H1 (cell line): ENCODE measurements at regions not wholly inside any gene's neighbourhood (a gene's known extent, or its start where the extent isn't known, plus 50 kb on each side); places are given as distances from the start of the nearest gene placed in this dataset.

ENCODE experiments used
- BRCA1 ChIP-seq: IDR thresholded peaks from 2 replicates; pipeline ENCODE4 v1.6.1; 2012; ENCODE audit warnings: low read depth, low read length, improper control_type of control experiment
- CBX8 ChIP-seq: fragments of 300-800, 300-1000 bp; sonication (generic); IDR thresholded peaks from 2 replicates; pipeline ENCODE4 v1.7.1; 2016; ENCODE audit warnings: low read depth, low read length, borderline replicate concordance
- NRF1 ChIP-seq: IDR thresholded peaks from 2 replicates; pipeline ENCODE4 v1.6.1; 2011; ENCODE audit warnings: mild to moderate bottlenecking, low read depth, low read length, improper control_type of control experiment
- PHF8 ChIP-seq: fragments of 200-600 bp; sonication (generic); conservative IDR thresholded peaks from 2 replicates; pipeline ENCODE4 v1.7.1; 2012; ENCODE audit warnings: low read depth, mild to moderate bottlenecking, inconsistent platforms, low read length, moderate library complexity
- TAF1 ChIP-seq: IDR thresholded peaks from 2 replicates; pipeline ENCODE4 v1.6.1; 2011; ENCODE audit warnings: mild to moderate bottlenecking, low read depth, low read length

GRCh38 chr5:116664988-116665387 is 90.4 kb upstream of the SEMA6A start (continued):
- TF ChIP-seq NRF1 (no peak), BRCA1 (no peak), CBX8 (no peak), PHF8 (no peak), TAF1 (no peak)
- TF ChIP-seq, all 59 proteins: peak for 0
